G401 (cell line): ENCODE measurements at regions not wholly inside any gene's neighbourhood (a gene's known extent, or its start where the extent isn't known, plus 50 kb on each side); places are given as distances from the start of the nearest gene placed in this dataset.

Experiments used
- DNase-seq: peaks from one replicate; pipeline ENCODE4 v3.0.0-alpha.2; 2015; ENCODE audit warnings: low spot score
- in situ Hi-C: cut with HindIII; loops from 2 replicates; pipeline ENCODE4 v1.10.0; 2016; ENCODE audit warnings: low sequenced_read_pairs, mixed read lengths

DNA sequence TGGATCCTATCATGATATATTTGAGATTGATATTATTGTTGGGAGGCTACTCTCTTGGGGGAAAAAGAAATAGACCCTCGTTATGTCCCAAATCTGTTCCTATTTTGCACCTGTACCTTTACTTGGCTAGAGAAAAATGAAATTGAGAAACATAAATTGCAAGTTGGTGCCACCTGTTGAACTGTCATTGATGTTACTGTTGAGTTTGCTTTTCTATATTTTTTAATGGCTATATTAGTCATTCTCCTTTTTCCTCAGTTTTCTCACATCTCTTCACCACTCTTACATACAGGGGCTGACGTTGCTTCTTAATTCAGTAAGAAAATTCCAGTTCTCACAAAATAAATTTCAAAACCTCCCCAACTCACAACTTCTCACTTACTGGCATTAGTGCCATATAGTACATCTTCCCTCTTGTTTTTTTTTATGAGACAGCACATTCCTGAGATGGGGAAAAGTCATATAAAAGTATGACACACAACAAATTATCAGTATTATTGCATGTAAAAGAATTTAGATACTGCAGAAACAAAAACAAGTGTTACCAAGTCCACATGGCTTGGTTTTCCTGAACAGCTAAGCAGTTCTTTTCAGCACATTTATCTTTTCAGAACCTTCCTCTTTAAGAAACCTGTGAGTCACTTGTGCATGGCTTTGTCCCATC is 348.3 kb upstream of the DSEL start:
- DNase-seq: no peak
- in situ Hi-C loops: no loop called here

DNA sequence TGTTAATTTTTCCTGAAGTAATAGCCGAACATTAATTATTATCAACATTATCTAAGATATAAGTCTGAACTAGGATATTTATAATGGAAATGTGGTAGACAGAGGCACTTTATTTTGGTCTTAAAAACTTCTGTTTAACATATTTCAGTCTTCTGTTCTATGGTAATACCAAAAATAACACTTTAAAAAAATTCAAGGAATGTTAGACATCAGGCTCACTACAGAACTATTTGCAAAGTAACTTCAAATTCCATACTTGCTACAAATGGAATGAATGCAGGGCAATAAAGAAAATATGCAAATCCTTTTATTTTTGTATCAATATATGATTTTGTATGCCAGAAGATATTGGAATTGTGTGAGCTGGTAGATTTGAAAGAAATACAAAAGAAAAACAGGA is 345.5 kb upstream of the DSEL start:
- in situ Hi-C loops: no loop called here

DNA sequence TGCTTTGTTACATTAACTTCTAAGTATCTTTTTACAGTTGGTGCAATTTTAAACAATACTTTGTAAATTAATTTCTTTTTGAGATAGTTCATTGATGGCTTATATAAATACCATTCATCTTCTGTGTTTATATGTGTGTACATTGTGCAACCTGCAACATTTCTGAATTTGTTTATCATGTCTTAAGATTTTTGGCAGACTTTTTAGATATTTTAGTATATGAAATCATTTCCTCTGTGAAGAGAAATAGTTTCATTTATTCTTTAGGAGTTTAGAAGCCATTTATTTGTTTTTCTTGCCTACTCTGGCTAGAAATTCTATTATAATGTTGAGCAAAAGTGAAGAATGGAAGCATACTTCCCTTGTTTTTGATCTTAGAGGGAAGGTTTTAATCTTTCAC is 337.8 kb upstream of the DSEL start:
- in situ Hi-C loops: no loop called here
- DNase-seq: no peak

More for the DNA sequence above, 345.5 kb upstream of the DSEL start:
- no peak for DNase-seq

DNA sequence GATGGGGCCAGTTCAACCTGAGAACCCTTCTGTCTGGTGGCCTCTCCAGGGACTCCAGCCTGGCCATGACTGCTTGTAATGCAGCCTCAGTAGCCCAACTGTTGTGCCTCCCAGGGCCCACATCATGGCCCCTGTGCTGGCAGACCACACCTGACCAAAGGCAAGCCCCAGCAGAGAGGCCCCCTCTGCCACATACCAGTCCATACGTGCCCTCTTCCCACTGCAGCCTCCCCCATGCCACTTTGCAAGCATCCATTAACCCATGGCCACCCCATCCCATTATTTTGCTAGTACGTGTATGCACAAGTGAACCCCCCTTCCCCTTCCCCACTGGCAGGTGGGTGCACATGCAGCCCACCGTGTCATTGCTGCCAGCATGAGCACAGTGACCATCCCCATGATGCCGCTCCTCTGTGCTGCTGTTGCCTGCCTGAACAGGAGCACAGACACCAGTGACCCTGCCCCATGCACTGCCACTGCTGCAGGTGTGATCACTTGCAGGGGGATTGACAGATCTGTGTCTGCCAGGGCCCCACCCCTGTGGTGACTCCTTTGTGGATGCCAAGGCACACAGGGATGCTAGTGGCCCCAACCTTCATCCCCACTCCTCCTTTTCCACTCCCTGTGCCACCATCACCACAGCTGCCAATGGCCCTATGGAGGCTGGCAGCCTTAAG is 330.0 kb upstream of the DSEL start:
- no peak for DNase-seq
- in situ Hi-C loops: no loop called here

DNA sequence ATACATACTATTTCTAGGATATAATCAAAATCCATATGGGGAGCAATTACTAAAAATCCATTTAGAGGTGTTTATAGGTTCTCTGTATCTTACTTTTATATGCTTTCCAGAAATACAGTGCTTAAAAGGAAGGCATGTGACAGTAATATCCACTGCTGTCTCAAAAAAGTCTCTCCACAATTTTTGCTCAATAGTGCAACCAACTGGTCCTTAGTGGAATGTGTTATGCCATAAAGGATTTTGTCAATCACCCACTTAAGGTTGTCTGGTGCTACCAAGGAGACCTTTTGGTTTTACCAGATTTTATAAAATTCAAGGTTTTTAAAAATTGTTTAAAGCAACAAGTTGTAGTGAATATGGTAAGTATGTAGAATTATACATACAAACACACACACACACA is 328.5 kb upstream of the DSEL start:
- no peak for DNase-seq
- in situ Hi-C loops: no loop called here

DNA sequence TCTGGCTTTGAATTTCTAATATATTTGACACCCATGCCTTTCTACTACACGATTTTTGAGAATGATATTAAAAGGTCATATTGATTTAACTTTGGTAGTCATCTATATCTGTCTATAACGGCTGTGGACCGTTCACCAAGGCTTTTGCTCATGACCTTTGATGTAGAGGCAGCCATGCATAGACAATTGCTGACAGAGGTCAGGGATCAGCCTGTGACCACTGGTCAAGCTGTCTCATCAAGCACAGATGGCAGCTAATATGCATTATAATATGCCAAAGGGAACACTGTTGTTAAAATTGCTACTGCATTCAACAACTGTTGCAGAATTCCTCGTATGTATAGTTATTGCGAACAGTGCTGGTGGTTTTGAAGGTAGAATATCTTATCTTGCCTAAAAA is 323.9 kb upstream of the DSEL start:
- no peak for DNase-seq
- in situ Hi-C loops: no loop called here

DNA sequence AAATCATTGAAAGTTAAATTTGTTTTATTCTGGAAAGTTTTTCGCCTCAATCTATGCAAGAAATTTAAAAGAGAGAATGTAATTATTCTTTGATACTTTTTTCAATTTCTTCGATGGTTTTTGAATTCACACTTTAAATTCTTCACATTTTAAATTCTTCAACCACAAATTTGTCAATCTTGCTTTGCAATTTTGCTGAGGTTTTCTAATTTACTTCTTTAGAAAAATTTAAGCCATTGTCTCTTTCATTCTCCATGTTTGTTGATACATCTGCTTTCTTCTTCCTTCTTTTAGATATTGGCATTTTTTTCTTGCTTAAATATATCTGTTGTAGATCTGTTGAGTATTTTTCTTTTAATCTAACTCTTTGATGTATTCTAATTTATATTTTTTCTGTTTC is 301.9 kb upstream of the DSEL start:
- no peak for DNase-seq
- in situ Hi-C loops: no loop called here

DNA sequence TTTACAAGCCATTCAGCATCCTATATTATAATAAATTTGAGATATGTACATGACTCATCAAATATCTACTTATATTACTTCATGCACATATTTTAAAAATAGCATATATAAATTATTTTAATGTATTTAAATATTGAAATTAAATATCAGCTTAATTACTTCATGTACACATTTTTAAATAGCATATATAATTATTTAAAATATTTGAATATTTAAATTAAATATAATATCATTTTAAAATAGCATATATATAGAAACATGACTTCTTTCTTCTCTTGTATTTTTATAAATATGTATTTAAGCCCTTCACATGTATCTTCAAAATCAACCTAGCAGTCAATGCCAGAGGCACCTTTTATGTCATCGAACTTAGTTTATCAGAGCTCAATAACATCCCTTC is 298.8 kb upstream of the DSEL start:
- no peak for DNase-seq
- in situ Hi-C loops: no loop called here

DNA sequence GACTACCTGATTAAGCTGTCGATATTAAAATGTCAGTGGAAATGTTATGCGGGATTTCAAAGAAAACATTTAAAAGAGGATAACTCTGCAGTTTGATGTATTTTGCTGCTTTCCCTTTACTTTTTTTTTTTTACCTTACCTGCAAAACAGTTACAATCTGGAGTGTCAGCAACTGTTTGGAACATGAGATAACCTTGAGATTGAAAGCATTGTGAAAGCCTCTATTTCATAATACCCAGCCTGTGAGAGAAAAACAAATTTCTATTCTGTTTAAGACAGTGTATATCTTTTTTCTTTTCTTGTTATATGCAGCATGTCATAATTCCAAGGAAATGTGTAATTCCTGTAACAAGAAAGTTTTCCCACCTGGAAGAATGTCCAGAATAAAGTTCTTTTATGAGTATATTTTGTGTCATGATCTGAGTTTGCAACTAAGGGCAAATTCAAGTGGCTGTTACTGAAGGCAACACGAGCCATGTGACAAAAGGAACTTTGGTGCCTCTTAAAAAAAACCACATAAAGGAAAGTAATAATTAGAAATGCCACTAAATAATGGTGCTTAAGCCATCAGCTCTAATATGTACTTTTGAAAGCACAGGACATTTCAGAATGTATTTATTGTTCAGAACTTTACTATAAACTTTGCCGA is 297.0 kb upstream of the DSEL start:
- no peak for DNase-seq
- in situ Hi-C loops: no loop called here

DNA sequence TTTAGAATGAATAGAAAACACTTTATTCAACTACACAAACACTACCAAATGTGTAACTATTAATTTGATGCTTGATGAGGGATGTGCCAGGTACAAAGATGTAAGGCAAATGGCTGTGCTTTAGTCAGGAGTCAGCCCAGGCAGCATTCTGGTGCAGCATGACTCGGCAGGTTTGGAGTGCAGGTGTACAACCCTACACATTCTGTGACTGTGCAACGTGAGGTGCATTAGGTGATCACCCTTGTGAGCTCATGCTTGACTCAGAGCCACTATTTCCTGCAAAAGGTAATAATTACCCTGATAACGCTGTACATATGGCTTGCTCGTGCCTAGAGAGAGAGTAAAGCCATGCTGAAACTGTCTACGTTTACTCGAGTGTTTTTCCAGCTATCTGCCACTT is 288.7 kb upstream of the DSEL start:
- in situ Hi-C loops: no loop called here
- no peak for DNase-seq

DNA sequence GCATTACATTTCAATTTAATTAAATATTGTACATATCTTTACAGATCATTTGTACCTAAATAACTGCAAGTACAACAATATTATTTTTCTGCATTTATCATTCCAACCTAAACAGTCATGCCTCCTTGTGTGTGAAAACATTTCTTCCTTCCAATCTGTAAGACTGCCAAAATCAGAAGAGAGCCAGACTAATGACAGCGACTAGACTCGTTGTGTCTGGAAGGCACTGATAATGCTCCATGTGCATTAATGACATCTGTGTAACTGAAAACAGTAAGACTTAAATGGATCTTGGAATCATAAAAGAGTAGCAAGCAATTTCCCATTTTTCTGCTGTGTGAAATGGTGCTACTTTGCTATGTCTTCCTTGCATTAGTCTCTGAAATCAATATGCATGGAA is 278.0 kb upstream of the DSEL start:
- DNase-seq: peak; percentile 13
- in situ Hi-C loops: no loop called here

DNA sequence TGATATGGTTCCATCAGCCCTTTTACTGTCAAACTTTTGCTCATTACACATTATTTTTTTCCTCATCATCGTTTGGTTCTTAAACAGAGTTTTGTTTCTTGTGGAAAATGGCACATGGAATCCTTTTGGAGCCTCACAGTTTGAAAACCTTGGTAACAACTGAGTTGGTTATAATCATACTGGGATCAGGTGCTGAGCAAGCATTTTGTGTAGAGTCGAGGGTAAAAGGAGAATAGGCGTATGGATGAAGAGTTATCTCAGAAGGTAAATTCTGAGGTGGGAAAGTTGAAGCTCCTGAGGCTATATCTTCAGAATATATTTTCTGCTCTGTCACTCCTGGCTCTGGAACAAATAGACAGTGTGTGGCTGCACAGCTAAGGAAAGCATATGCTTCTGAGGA is 274.0 kb upstream of the DSEL start:
- no peak for DNase-seq
- in situ Hi-C loops: no loop called here

DNA sequence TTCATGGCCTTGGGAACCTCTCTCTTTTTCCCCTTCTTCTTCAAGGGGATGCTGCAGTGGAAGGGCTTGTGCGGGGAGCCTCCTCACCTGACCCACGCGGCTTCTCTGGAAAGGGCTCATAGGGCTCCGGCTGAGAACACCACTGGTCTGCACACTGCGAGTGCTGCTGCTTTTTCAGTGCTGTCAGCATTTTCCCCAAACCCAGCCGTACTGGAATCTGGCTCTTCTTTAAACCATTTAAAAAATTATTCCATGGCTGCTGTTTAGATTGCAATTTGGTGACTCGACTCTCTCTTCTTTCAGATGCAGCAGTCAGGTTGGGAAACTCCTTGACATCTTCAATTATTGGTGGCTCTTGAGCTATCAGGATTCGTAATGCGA is 272.6 kb upstream of the DSEL start:
- in situ Hi-C loops: no loop called here
- no peak for DNase-seq

DNA sequence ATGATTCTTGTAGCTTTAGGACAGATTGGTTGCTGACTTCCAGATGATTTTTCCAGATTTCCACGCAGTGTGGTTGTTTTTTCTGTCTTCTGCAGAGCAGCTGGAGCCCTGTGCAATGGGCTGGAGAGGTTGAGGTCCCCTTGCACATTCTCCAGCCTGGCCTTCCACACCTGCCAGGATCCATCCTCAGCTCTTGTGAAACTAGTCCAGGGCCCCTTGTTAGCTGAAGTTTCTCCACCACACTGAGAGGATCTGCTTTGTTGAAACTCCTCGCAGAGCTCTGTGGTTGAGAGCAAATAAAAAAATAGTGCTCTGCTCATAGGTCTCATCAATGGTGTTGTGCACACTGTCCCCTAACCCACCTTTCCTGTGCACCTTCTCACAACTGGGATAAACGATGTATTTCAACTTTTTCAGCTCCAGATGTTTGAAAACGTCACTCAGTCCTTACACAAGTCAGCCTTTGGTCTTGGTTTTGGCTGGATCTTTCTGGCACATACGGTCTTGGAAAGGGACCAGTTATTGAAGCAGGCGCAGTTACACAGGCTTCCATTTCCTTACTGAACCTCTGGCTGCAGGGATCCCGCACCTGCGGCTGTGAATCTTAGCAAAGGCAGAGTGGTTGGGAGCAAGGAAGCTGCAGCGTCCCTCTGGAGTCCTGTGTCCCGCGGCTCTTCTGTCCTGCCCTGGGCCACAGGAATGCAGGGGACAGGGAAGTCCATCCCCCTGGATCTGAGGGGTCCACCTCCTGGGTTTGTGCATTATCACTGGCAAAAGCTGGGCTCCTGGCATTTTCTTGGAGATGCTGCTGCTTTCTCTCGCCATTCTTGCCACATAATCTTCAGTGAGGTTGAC is 272.0 kb upstream of the DSEL start:
- no peak for DNase-seq
- in situ Hi-C loops: no loop called here

DNA sequence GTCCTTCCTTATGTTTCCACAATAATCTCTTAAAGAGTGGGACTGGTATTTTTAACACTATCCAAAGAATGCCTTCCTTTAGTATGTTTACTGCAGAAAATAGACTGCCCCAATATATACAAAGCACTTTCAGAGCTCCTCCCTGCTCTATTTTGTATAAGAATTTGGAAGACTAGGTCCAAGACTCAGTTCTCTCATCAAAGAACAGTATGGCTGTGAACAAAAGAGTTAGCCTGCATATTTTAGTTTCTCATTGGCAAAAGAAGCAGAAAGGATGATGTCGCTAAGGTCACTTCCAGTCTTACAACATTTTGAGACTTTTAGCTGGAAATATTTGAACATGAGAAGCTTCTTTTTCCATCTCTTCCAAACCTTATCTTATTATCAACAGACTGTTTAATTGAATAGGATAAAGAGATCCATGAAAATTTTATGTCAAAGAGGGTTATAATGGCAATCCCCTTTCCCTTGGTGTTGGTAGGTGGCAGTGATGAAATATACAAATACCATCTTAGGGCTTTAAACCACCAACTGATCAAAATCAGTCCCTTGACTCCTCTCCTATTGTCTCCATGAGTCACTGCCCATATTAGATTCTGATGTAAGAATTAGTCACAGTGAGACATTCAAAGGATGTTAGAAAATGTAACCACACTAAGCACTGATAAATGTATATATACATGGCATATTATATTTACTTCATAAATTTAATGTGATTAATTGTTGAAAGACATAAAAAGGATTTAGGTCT is 266.9 kb upstream of the DSEL start:
- no peak for DNase-seq
- in situ Hi-C loops: no loop called here

DNA sequence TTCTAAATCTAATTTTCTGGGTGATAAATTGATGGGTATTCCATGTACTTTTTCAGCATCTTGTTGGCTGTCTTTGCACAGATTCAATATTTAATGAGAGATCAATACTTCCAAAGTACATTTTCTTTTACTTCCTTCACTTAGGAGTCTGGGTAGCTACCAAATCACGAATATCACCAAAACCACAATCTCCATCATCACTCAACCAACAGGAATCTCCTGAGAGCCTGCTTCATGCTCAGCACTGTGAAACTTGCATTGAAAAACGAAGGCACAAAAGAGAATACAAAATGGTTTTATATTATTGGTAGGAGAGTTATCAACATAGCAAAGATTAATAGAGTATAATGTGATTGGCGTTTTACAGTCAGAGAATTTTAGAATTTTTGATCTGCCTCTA is 261.5 kb upstream of the DSEL start:
- in situ Hi-C loops: no loop called here
- no peak for DNase-seq

DNA sequence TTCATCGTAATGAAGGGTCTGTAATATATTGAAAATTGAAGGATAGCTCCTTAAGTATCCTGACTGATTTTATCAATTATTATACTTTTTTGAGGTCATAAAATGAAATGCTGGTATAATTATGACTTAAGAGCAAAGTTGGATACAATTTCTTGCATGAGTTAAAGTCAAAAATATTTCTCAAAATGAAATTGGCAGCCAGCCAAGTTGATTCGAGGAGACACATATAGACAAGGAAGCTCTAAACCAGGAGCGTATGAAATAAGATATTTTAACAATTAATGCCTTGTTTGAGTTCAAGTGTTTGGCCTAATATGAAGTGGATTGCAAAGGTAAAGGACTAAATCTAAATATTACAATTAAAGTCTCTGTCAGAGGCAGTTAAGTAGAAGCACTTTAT is 260.4 kb upstream of the DSEL start:
- in situ Hi-C loops: no loop called here

DNA sequence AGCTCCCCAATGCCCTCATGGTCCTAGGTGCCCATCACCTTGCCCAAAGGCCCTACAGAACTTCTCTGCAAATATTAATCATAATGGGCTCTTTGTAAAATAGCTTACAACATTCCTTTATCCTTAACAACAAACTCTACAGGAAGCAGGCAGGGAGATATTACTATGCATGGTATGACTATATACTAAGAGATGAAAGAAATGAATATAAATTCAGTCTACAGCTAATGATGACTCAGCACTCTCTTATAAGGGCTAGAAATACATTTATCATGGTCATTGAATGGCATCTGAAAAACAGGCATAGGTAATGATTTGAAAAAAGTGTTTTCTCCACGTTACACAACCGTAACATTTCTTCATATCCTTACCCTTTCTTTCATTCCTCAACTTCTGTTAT is 254.8 kb upstream of the DSEL start:
- no peak for DNase-seq
- in situ Hi-C loops: no loop called here

More for the DNA sequence above, 260.4 kb upstream of the DSEL start:
- no peak for DNase-seq

DNA sequence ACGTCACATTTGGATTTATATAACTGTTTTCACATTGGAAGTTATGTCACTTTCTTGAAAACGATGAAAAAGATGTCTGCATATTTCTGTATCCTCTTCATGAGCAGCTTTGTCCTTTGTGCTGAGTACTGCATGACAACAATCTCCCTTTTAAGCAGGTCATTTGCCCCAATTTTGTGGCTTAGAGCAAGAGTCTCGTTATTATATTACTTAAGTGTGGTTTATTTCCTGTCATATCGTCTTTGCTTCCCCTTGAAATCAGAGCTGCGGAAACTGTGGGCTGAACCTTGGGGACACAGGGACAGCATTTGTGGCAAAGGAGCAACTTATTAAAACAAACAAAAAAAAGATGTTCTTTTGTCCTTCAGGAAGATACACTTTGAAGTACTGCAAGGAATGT is 254.0 kb upstream of the DSEL start:
- DNase-seq: no peak
- in situ Hi-C loops: no loop called here
